Neuronal stem cell (in vitro differentiated cells): ENCODE measurements at regions not wholly inside any gene's neighbourhood (a gene's known extent, or its start where the extent isn't known, plus 50 kb on each side); places are given as distances from the start of the nearest gene placed in this dataset.

Experiments
- DNase-seq: peaks from one replicate; pipeline ENCODE4 v3.0.0-alpha.2; 2013; ENCODE audit warnings: low spot score
- H2AFZ ChIP-seq: one replicate; pipeline ENCODE4 v1.6.1; 2013; ENCODE audit warnings: mild to moderate bottlenecking, low read length, inconsistent platforms
- H2AK5ac ChIP-seq: 2 replicates; pipeline ENCODE4 v1.6.1; 2013; ENCODE audit warnings: low read depth, mild to moderate bottlenecking, inconsistent platforms, low read length, moderate library complexity, mixed read lengths
- H2BK120ac ChIP-seq: 2 replicates; pipeline ENCODE4 v1.6.1; 2013; ENCODE audit warnings: low read depth, mild to moderate bottlenecking, inconsistent platforms, low read length, moderate library complexity, mixed read lengths
- H2BK12ac ChIP-seq: one replicate; pipeline ENCODE4 v1.6.1; 2013; ENCODE audit warnings: low read length, inconsistent platforms
- H2BK15ac ChIP-seq: 2 replicates; pipeline ENCODE4 v1.6.1; 2013; ENCODE audit warnings: mild to moderate bottlenecking, low read length, inconsistent platforms, mixed read lengths
- H2BK5ac ChIP-seq: one replicate; pipeline ENCODE4 v1.6.1; 2013; ENCODE audit warnings: inconsistent platforms, mild to moderate bottlenecking, low read length, moderate library complexity
- H3K14ac ChIP-seq: one replicate; pipeline ENCODE4 v1.6.1; 2013; ENCODE audit warnings: low read length, inconsistent platforms
- H3K18ac ChIP-seq: 2 replicates; pipeline ENCODE4 v1.6.1; 2013; ENCODE audit warnings: low read length, inconsistent platforms
- H3K23ac ChIP-seq: 2 replicates; pipeline ENCODE4 v1.6.1; 2013; ENCODE audit warnings: low read depth, mild to moderate bottlenecking, mixed read lengths, low read length, inconsistent platforms; ENCODE audit not compliant: poor library complexity
- H3K27ac ChIP-seq: replicated peaks from 3 replicates; pipeline ENCODE4 v1.5.1; 2013; ENCODE audit warnings: low read length, inconsistent platforms
- H3K27me3 ChIP-seq, 3 experiments: 2 replicates each; pipeline ENCODE4 v1.6.1; 2013; ENCODE audit warnings: low read length in 3 of 3, mild to moderate bottlenecking in 2 of 3, inconsistent platforms in 1 of 3, low read depth in 1 of 3, mixed read lengths in 1 of 3, moderate library complexity in 1 of 3; ENCODE audit not compliant: control insufficient read depth in 3 of 3, insufficient read depth in 3 of 3
- H3K36me3 ChIP-seq, 2 donors: replicated peaks in 1 of 2; 2 replicates each; pipeline ENCODE4 v1.6.1; 2013; ENCODE audit warnings: low read length in 2 of 2; ENCODE audit not compliant: control insufficient read depth in 2 of 2, insufficient read depth in 2 of 2
- H3K4ac ChIP-seq: 2 replicates; pipeline ENCODE4 v1.6.1; 2013; ENCODE audit warnings: inconsistent platforms, mild to moderate bottlenecking, low read length, moderate library complexity
- H3K4me1 ChIP-seq, 2 donors: 1 replicate in 1 of 2; 2 replicates in 1 of 2; pipeline ENCODE4 v1.6.1; 2013; ENCODE audit warnings: low read length in 2 of 2, low read depth in 1 of 2; ENCODE audit not compliant: control insufficient read depth in 2 of 2, insufficient read depth in 1 of 2
- H3K4me2 ChIP-seq: one replicate; pipeline ENCODE4 v1.6.1; 2013; ENCODE audit warnings: mild to moderate bottlenecking, low read length, inconsistent platforms; ENCODE audit not compliant: insufficient read depth, poor library complexity, severe bottlenecking
- H3K4me3 ChIP-seq, 2 donors: 2 replicates each; pipeline ENCODE4 v1.5.1; 2013; ENCODE audit warnings: low read length in 2 of 2, mild to moderate bottlenecking in 2 of 2, inconsistent platforms in 1 of 2, moderate library complexity in 1 of 2
- H3K79me1 ChIP-seq: one replicate; pipeline ENCODE4 v1.6.1; 2013; ENCODE audit warnings: low read depth, mild to moderate bottlenecking, inconsistent platforms, low read length, moderate library complexity
- H3K9ac ChIP-seq: one replicate; pipeline ENCODE4 v1.6.1; 2013; ENCODE audit warnings: mild to moderate bottlenecking, low read depth, low read length, inconsistent platforms; ENCODE audit not compliant: poor library complexity
- H3K9me3 ChIP-seq, 2 donors: replicated peaks in 1 of 2; 2 replicates each; pipeline versions ENCODE3 to v1.6.1; 2013; ENCODE audit warnings: low read length in 2 of 2, mild to moderate bottlenecking in 2 of 2, inconsistent platforms in 1 of 2, low read depth in 1 of 2, mixed read lengths in 1 of 2, moderate library complexity in 1 of 2; ENCODE audit not compliant: control insufficient read depth in 2 of 2, insufficient read depth in 1 of 2
- H4K8ac ChIP-seq: one replicate; pipeline ENCODE4 v1.6.1; 2013; ENCODE audit warnings: low read depth, mild to moderate bottlenecking, inconsistent platforms, low read length, moderate library complexity
- H4K91ac ChIP-seq: one replicate; pipeline ENCODE4 v1.6.1; 2013; ENCODE audit warnings: low read length, low read depth, mild to moderate bottlenecking, inconsistent platforms; ENCODE audit not compliant: poor library complexity
- WGBS, 2 donors: extraction: QIAGEN DNeasy Blood & Tissue Kit; methylation state at CpG; one replicate each; pipeline ENCODE4 v1.1.7; 2013; ENCODE audit warnings: missing lambda C conversion rate in 2 of 2, mixed read lengths in 1 of 2; ENCODE audit not compliant: insufficient read length in 2 of 2, insufficient replicate concordance in 1 of 2; ENCODE audit errors: extremely low coverage in 2 of 2; 5-methylcytosine and 5-hydroxymethylcytosine counted together

- DNase-seq: no peak
- H3K4me1 ChIP-seq: peaks cover 5 to 6% of the 10 kb centered on the region in 2 donors
- H2AK5ac ChIP-seq: no peak overlapping the region
- H3K4me2 ChIP-seq: no peak overlapping the region
- no peak overlapping the region for H3K4ac ChIP-seq
- no peak overlapping the region for H3K23ac ChIP-seq
- no peaks in the 10 kb centered on the region for H3K9me3 ChIP-seq
- no peak overlapping the region for H3K4me3 ChIP-seq
- no peak overlapping the region for H2AFZ ChIP-seq
- no CpG with 5 or more reads among the region's 5 CpGs for WGBS, 2 donors
- no peak overlapping the region for H2BK5ac ChIP-seq
- H3K9ac ChIP-seq: no peak overlapping the region
- no peak overlapping the region for H3K18ac ChIP-seq
- H4K91ac ChIP-seq: no peak overlapping the region
- H2BK15ac ChIP-seq: no peak overlapping the region
- H3K36me3 ChIP-seq: no peaks in the 10 kb centered on the region
- H3K27me3 ChIP-seq: no peaks in the 10 kb centered on the region
- H2BK12ac ChIP-seq: no peak overlapping the region
- H3K79me1 ChIP-seq: no peaks in the 10 kb centered on the region
- H2BK120ac ChIP-seq: no peak overlapping the region
- no peak overlapping the region for H4K8ac ChIP-seq
- H3K27ac ChIP-seq: no peak overlapping the region
- no peak overlapping the region for H3K14ac ChIP-seq
Measured at GRCh38 chr4:57199267-57199666, 89.1 kb upstream of the IGFBP7 start.

- no peak overlapping the region for H2AK5ac ChIP-seq
- DNase-seq: no peak
- H2BK12ac ChIP-seq: no peak overlapping the region
- no peak overlapping the region for H3K4me3 ChIP-seq
- H4K8ac ChIP-seq: no peak overlapping the region
- H3K9ac ChIP-seq: no peak overlapping the region
- no peak overlapping the region for H2BK15ac ChIP-seq
- no peak overlapping the region for H2AFZ ChIP-seq
- no peak overlapping the region for H3K23ac ChIP-seq
- H3K36me3 ChIP-seq: no peaks in the 10 kb centered on the region
- no peak overlapping the region for H4K91ac ChIP-seq
- H3K14ac ChIP-seq: no peak overlapping the region
- H3K18ac ChIP-seq: no peak overlapping the region
- H3K4ac ChIP-seq: no peak overlapping the region
- H3K4me2 ChIP-seq: no peak overlapping the region
- no CpG with 5 or more reads among the region's 30 CpGs for WGBS, 2 donors
- no peaks in the 10 kb centered on the region for H3K27me3 ChIP-seq
- H2BK120ac ChIP-seq: no peak overlapping the region
- no peaks in the 10 kb centered on the region for H3K9me3 ChIP-seq
- H3K79me1 ChIP-seq: no peaks in the 10 kb centered on the region
- no peak overlapping the region for H3K27ac ChIP-seq
- H2BK5ac ChIP-seq: no peak overlapping the region
- peaks cover 7 to 15% of the 10 kb centered on the region in 2 donors for H3K4me1 ChIP-seq
Measured at GRCh38 chr4:57195622-57196021, 85.4 kb upstream of the IGFBP7 start.

DNA sequence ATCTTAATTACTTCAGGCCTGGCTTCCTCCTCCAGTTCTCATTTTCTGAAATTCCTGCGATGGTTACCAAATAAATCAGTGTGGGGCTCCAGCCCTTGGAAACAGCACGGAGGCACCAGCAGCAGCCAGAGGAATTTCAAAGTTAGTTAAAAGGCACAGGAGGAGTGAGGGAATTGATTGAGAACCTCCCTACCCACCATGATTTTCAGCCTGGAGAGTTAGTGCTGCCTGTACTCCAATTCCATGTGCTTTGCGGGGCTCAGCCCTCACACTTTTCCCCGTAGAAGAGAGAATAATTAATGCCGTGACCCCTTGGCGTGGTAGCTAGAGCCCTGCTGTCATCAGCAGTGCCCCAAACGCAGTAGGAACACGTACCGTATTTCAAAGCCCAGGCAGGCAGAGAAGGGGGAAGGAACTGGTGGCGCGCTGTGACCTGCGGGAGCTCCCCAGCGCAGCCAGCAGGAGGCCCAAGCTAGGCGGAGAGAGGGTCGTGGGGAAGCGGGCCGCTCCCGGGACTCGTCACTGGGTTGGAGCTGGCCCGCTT lies 84.0 kb upstream of the IGFBP7 start:
- Histone ChIP-seq H2AK5ac (peak overlapping the region; percentile 47), H2BK12ac (no peak overlapping the region), H3K4me2 (peak overlapping the region; percentile 12), H4K91ac (no peak overlapping the region), H3K9ac (no peak overlapping the region), H3K4ac (no peak overlapping the region), H2AFZ (peak overlapping the region; percentile 33), H4K8ac (no peak overlapping the region), H3K4me3 (no peak overlapping the region), H2BK5ac (no peak overlapping the region), H3K9me3 (no peaks in the 10 kb centered on the region), H3K27me3 (no peaks in the 10 kb centered on the region), H3K4me1 (peaks cover 7 to 15% of the 10 kb centered on the region in 2 donors), H3K79me1 (no peaks in the 10 kb centered on the region), H2BK15ac (peak overlapping the region; percentile 70), H3K23ac (peak overlapping the region; percentile 62), H3K27ac (no peak overlapping the region), H3K36me3 (no peaks in the 10 kb centered on the region), H3K18ac (peak overlapping the region; percentile 86), H2BK120ac (no peak overlapping the region), H3K14ac (no peak overlapping the region)
- WGBS, 2 donors: no CpG with 5 or more reads among the region's 20 CpGs
- no peak for DNase-seq

DNA sequence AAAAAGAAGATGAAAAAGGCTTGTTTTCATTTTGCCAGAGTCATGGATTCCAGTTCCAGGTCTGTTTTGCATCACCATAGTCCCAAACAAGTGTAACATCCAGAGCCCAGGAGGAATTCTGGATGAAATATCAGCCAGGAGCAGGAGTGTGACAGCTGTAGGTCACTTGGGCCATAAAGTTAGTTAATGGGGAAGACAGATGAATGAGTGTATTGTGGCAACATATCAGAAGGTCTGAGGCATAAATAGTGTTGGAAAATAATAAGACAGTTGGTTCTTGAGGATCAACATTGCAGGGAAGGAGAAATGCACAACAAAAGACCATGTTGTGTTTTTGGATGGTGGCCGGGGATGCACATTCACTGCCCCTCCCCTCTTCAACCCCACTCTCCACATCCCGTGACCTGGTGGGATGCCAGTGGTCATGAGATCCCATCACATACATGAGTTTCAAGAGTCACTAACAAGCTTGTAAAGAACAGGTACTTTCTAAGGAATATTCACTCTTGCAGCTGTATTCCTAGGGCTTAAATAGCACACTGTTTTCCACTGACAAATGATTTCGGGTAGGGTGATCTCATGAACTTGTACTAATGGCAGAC lies 83.1 kb upstream of the IGFBP7 start:
- Histone ChIP-seq H4K91ac (no peak overlapping the region), H2AK5ac (no peak overlapping the region), H3K4me3 (no peak overlapping the region), H2BK120ac (no peak overlapping the region), H3K14ac (no peak overlapping the region), H3K36me3 (no peaks in the 10 kb centered on the region), H2BK12ac (no peak overlapping the region), H3K9ac (no peak overlapping the region), H2AFZ (no peak overlapping the region), H3K9me3 (no peaks in the 10 kb centered on the region), H3K18ac (no peak overlapping the region), H4K8ac (no peak overlapping the region), H3K4ac (no peak overlapping the region), H3K27ac (no peak overlapping the region), H2BK15ac (no peak overlapping the region), H2BK5ac (no peak overlapping the region), H3K4me2 (no peak overlapping the region), H3K23ac (no peak overlapping the region), H3K27me3 (no peaks in the 10 kb centered on the region), H3K79me1 (no peaks in the 10 kb centered on the region), H3K4me1 (peaks cover 7 to 15% of the 10 kb centered on the region in 2 donors)
- WGBS, 2 donors: no CpG with 5 or more reads among the region's 3 CpGs
- no peak for DNase-seq
